ENCODE measurements at regions not wholly inside any gene's neighbourhood (a gene's known extent, or its start where the extent isn't known, plus 50 kb on each side); places are given as distances from the start of the nearest gene placed in this dataset.

GRCh38 chr6:115782612-115783011 is 278.1 kb downstream of the FRK start:
- Histone ChIP-seq H3K4me3 (ENCODE audit: control insufficient read depth in 1 of 7, extremely low read depth in 1 of 7, insufficient read depth in 4 of 7, low read depth in 2 of 7, low read length in 6 of 7) (no peak overlapping the region), H3K9me3 (ENCODE audit: control extremely low read depth in 1 of 5, control insufficient read depth in 4 of 5, insufficient read depth in 2 of 5, low read depth in 1 of 5, low read length in 4 of 5) (no peaks in the 10 kb centered on the region), H3K27me3 (replicated peaks in 2 of 5; ENCODE audit: control insufficient read depth in 4 of 5, insufficient read depth in 5 of 5, low read length in 4 of 5) (no peaks in the 10 kb centered on the region), H3K36me3 (ENCODE audit: control insufficient read depth in 4 of 4, insufficient read depth in 4 of 4, low read length in 3 of 4) (no peaks in the 10 kb centered on the region), H3K4me1 (ENCODE audit: control extremely low read depth in 1 of 4, control insufficient read depth in 4 of 4, insufficient read depth in 4 of 4, low read length in 3 of 4) (no peaks in the 10 kb centered on the region), H3K27ac (ENCODE audit: insufficient read depth in 1 of 2, low read depth in 1 of 2, low read length in 2 of 2, poor library complexity in 1 of 2, severe bottlenecking in 2 of 2) (no peak overlapping the region)
- ChIA-PET CTCF (no interaction called here), POLR2A (no interaction called here)
- WGBS (ENCODE audit: insufficient coverage): 100% methylated on average over 2 of the region's 3 CpGs
- no peak for DNase-seq

- WGBS (ENCODE audit: insufficient coverage): no CpG with 5 or more reads among the region's 3 CpGs
These were observed 286.9 kb downstream of the FRK start for GRCh38 chr6:115773741-115774140.

GRCh38 chr6:115770851-115771250 is 289.8 kb downstream of the FRK start:
- Histone ChIP-seq H3K9me3 (ENCODE audit: control extremely low read depth in 1 of 5, control insufficient read depth in 4 of 5, insufficient read depth in 2 of 5, low read depth in 1 of 5, low read length in 4 of 5) (no peaks in the 10 kb centered on the region), H3K36me3 (ENCODE audit: control insufficient read depth in 4 of 4, insufficient read depth in 4 of 4, low read length in 3 of 4) (no peaks in the 10 kb centered on the region), H3K4me3 (ENCODE audit: control insufficient read depth in 1 of 7, extremely low read depth in 1 of 7, insufficient read depth in 4 of 7, low read depth in 2 of 7, low read length in 6 of 7) (no peak overlapping the region), H3K4me1 (ENCODE audit: control extremely low read depth in 1 of 4, control insufficient read depth in 4 of 4, insufficient read depth in 4 of 4, low read length in 3 of 4) (no peaks in the 10 kb centered on the region), H3K27me3 (replicated peaks in 2 of 5; ENCODE audit: control insufficient read depth in 4 of 5, insufficient read depth in 5 of 5, low read length in 4 of 5) (no peaks in the 10 kb centered on the region), H3K27ac (ENCODE audit: insufficient read depth in 1 of 2, low read depth in 1 of 2, low read length in 2 of 2, poor library complexity in 1 of 2, severe bottlenecking in 2 of 2) (no peak overlapping the region)
- ChIA-PET CTCF (no interaction called here), POLR2A (no interaction called here)
- 97% methylated on average over 6 of the region's 7 CpGs for WGBS (ENCODE audit: insufficient coverage)
- no peak for DNase-seq

More at GRCh38 chr6:115773741-115774140, 286.9 kb downstream of the FRK start:
- Histone ChIP-seq H3K4me3 (ENCODE audit: control insufficient read depth in 1 of 7, extremely low read depth in 1 of 7, insufficient read depth in 4 of 7, low read depth in 2 of 7, low read length in 6 of 7) (no peak overlapping the region), H3K36me3 (ENCODE audit: control insufficient read depth in 4 of 4, insufficient read depth in 4 of 4, low read length in 3 of 4) (no peaks in the 10 kb centered on the region), H3K4me1 (ENCODE audit: control extremely low read depth in 1 of 4, control insufficient read depth in 4 of 4, insufficient read depth in 4 of 4, low read length in 3 of 4) (no peaks in the 10 kb centered on the region), H3K27ac (ENCODE audit: insufficient read depth in 1 of 2, low read depth in 1 of 2, low read length in 2 of 2, poor library complexity in 1 of 2, severe bottlenecking in 2 of 2) (no peak overlapping the region), H3K27me3 (replicated peaks in 2 of 5; ENCODE audit: control insufficient read depth in 4 of 5, insufficient read depth in 5 of 5, low read length in 4 of 5) (no peaks in the 10 kb centered on the region), H3K9me3 (ENCODE audit: control extremely low read depth in 1 of 5, control insufficient read depth in 4 of 5, insufficient read depth in 2 of 5, low read depth in 1 of 5, low read length in 4 of 5) (no peaks in the 10 kb centered on the region)
- no peak for DNase-seq
- ChIA-PET CTCF (interaction anchor here (1.2 kb wide), 1 partner anchor 10 kb away, joined by 3 read pairs; no protein-coding TSS in a partner anchor), POLR2A (no interaction called here)

- ChIA-PET CTCF (no interaction called here), POLR2A (no interaction called here)
- H3K4me3 ChIP-seq (ENCODE audit: control insufficient read depth in 1 of 7, extremely low read depth in 1 of 7, insufficient read depth in 4 of 7, low read depth in 2 of 7, low read length in 6 of 7): no peak overlapping the region
- no peak for DNase-seq
- no peaks in the 10 kb centered on the region for H3K36me3 ChIP-seq (ENCODE audit: control insufficient read depth in 4 of 4, insufficient read depth in 4 of 4, low read length in 3 of 4)
- no peaks in the 10 kb centered on the region for H3K9me3 ChIP-seq (ENCODE audit: control extremely low read depth in 1 of 5, control insufficient read depth in 4 of 5, insufficient read depth in 2 of 5, low read depth in 1 of 5, low read length in 4 of 5)
- no peaks in the 10 kb centered on the region for H3K27me3 ChIP-seq (replicated peaks in 2 of 5; ENCODE audit: control insufficient read depth in 4 of 5, insufficient read depth in 5 of 5, low read length in 4 of 5)
- no peak overlapping the region for H3K27ac ChIP-seq (ENCODE audit: insufficient read depth in 1 of 2, low read depth in 1 of 2, low read length in 2 of 2, poor library complexity in 1 of 2, severe bottlenecking in 2 of 2)
- no peaks in the 10 kb centered on the region for H3K4me1 ChIP-seq (ENCODE audit: control extremely low read depth in 1 of 4, control insufficient read depth in 4 of 4, insufficient read depth in 4 of 4, low read length in 3 of 4)
These were observed 292.2 kb downstream of the FRK start for GRCh38 chr6:115768500-115768899.

GRCh38 chr6:115767931-115768330 is 292.8 kb downstream of the FRK start:
- POLR2A ChIA-PET: no interaction called here
- H3K4me3 ChIP-seq (ENCODE audit: control insufficient read depth in 1 of 7, extremely low read depth in 1 of 7, insufficient read depth in 4 of 7, low read depth in 2 of 7, low read length in 6 of 7): no peak overlapping the region
- H3K36me3 ChIP-seq (ENCODE audit: control insufficient read depth in 4 of 4, insufficient read depth in 4 of 4, low read length in 3 of 4): no peaks in the 10 kb centered on the region
- H3K27ac ChIP-seq (ENCODE audit: insufficient read depth in 1 of 2, low read depth in 1 of 2, low read length in 2 of 2, poor library complexity in 1 of 2, severe bottlenecking in 2 of 2): no peak overlapping the region
- WGBS (ENCODE audit: insufficient coverage): no CpG with 5 or more reads among the region's 1 CpG
- no peaks in the 10 kb centered on the region for H3K4me1 ChIP-seq (ENCODE audit: control extremely low read depth in 1 of 4, control insufficient read depth in 4 of 4, insufficient read depth in 4 of 4, low read length in 3 of 4)
- H3K27me3 ChIP-seq (replicated peaks in 2 of 5; ENCODE audit: control insufficient read depth in 4 of 5, insufficient read depth in 5 of 5, low read length in 4 of 5): no peaks in the 10 kb centered on the region
- no peak for DNase-seq
- CTCF ChIA-PET: no interaction called here
- no peaks in the 10 kb centered on the region for H3K9me3 ChIP-seq (ENCODE audit: control extremely low read depth in 1 of 5, control insufficient read depth in 4 of 5, insufficient read depth in 2 of 5, low read depth in 1 of 5, low read length in 4 of 5)

- no peak overlapping the region for H3K4me3 ChIP-seq (ENCODE audit: control insufficient read depth in 1 of 7, extremely low read depth in 1 of 7, insufficient read depth in 4 of 7, low read depth in 2 of 7, low read length in 6 of 7)
- POLR2A ChIA-PET: no interaction called here
- CTCF ChIA-PET: no interaction called here
- WGBS (ENCODE audit: insufficient coverage): 89% methylated on average over 3 of the region's 5 CpGs
- no peaks in the 10 kb centered on the region for H3K9me3 ChIP-seq (ENCODE audit: control extremely low read depth in 1 of 5, control insufficient read depth in 4 of 5, insufficient read depth in 2 of 5, low read depth in 1 of 5, low read length in 4 of 5)
- H3K27me3 ChIP-seq (replicated peaks in 2 of 5; ENCODE audit: control insufficient read depth in 4 of 5, insufficient read depth in 5 of 5, low read length in 4 of 5): no peaks in the 10 kb centered on the region
- H3K27ac ChIP-seq (ENCODE audit: insufficient read depth in 1 of 2, low read depth in 1 of 2, low read length in 2 of 2, poor library complexity in 1 of 2, severe bottlenecking in 2 of 2): no peak overlapping the region
- H3K4me1 ChIP-seq (ENCODE audit: control extremely low read depth in 1 of 4, control insufficient read depth in 4 of 4, insufficient read depth in 4 of 4, low read length in 3 of 4): no peaks in the 10 kb centered on the region
- H3K36me3 ChIP-seq (ENCODE audit: control insufficient read depth in 4 of 4, insufficient read depth in 4 of 4, low read length in 3 of 4): no peaks in the 10 kb centered on the region
- DNase-seq: no peak
These were observed 293.8 kb downstream of the FRK start for GRCh38 chr6:115766745-115767462.

GRCh38 chr6:115765966-115766365 is 294.7 kb downstream of the FRK start:
- no CpG with 5 or more reads among the region's 4 CpGs for WGBS (ENCODE audit: insufficient coverage)
- no peaks in the 10 kb centered on the region for H3K9me3 ChIP-seq (ENCODE audit: control extremely low read depth in 1 of 5, control insufficient read depth in 4 of 5, insufficient read depth in 2 of 5, low read depth in 1 of 5, low read length in 4 of 5)
- H3K4me1 ChIP-seq (ENCODE audit: control extremely low read depth in 1 of 4, control insufficient read depth in 4 of 4, insufficient read depth in 4 of 4, low read length in 3 of 4): no peaks in the 10 kb centered on the region
- no peak overlapping the region for H3K4me3 ChIP-seq (ENCODE audit: control insufficient read depth in 1 of 7, extremely low read depth in 1 of 7, insufficient read depth in 4 of 7, low read depth in 2 of 7, low read length in 6 of 7)
- CTCF ChIA-PET: no interaction called here
- POLR2A ChIA-PET: no interaction called here
- no peak overlapping the region for H3K27ac ChIP-seq (ENCODE audit: insufficient read depth in 1 of 2, low read depth in 1 of 2, low read length in 2 of 2, poor library complexity in 1 of 2, severe bottlenecking in 2 of 2)
- H3K36me3 ChIP-seq (ENCODE audit: control insufficient read depth in 4 of 4, insufficient read depth in 4 of 4, low read length in 3 of 4): no peaks in the 10 kb centered on the region
- no peaks in the 10 kb centered on the region for H3K27me3 ChIP-seq (replicated peaks in 2 of 5; ENCODE audit: control insufficient read depth in 4 of 5, insufficient read depth in 5 of 5, low read length in 4 of 5)
- DNase-seq: no peak
